Activated T-helper 1 cell treated with anti-CD3 and anti-CD28 coated beads, Interleukin-12 subunit alpha, Interleukin-12 subunit beta, Interleukin-2, Interleukin-4 antibody, amounts not matched to agents 30 ng/mL and 10 ng/mL and 1 ng/mL, durations not matched to agents 14 hours and 24 hours and 36 hours (primary cell): ENCODE measurements at regions not wholly inside any gene's neighbourhood (a gene's known extent, or its start where the extent isn't known, plus 50 kb on each side); places are given as distances from the start of the nearest gene placed in this dataset.
A peak's percentile ranks its signal among the peaks of the same experiment; 100 is the strongest.
"Not testable (repeated sequence)": the region's sequence is repeated elsewhere in the genome, so short reads cannot be mapped to it uniquely, and the experiment has no call there.

Experiments used
- DNase-seq: peaks from one replicate; pipeline ENCODE4 v3.0.0; 2021; ENCODE audit warnings: low spot score
- H3K27ac Mint-ChIP-seq: one replicate; pipeline ENCODE4 v1.8.0; 2021; ENCODE audit warnings: mild to moderate bottlenecking, mixed read lengths
- H3K27me3 Mint-ChIP-seq: one replicate; pipeline ENCODE4 v1.8.0; 2022; ENCODE audit warnings: mild to moderate bottlenecking, moderate library complexity, mixed read lengths; ENCODE audit not compliant: insufficient read depth
- H3K36me3 Mint-ChIP-seq: one replicate; pipeline ENCODE4 v1.8.0; 2021; ENCODE audit warnings: low read depth, mixed read lengths
- H3K4me1 Mint-ChIP-seq: one replicate; pipeline ENCODE4 v1.8.0; 2021; ENCODE audit warnings: low read depth, mixed read lengths
- H3K4me3 Mint-ChIP-seq: one replicate; pipeline ENCODE4 v1.8.0; 2021; ENCODE audit warnings: mild to moderate bottlenecking, moderate library complexity, mixed read lengths
- H3K9me3 Mint-ChIP-seq: one replicate; pipeline ENCODE4 v1.8.0; 2021; ENCODE audit warnings: mixed read lengths
- intact Hi-C: fragments of 100-400 bp; cut with micrococcal nuclease; formaldehyde crosslinking; loops from one replicate; pipeline ENCODE4 v1.15.1; 2024

GRCh38 chr15:70511972-70512587, 251.3 kb downstream of the UACA start:
- H3K27ac Mint-ChIP-seq: not testable (repeated sequence)

GRCh38 chr15:70510433-70510832, 252.9 kb downstream of the UACA start:
- Mint-ChIP-seq H3K36me3 (peaks cover 16% of the 10 kb centered on the region), H3K9me3 (peaks cover 35% of the 10 kb centered on the region), H3K4me1 (peaks cover 47% of the 10 kb centered on the region), H3K4me3 (no peak overlapping the region), H3K27me3 (peaks cover 20% of the 10 kb centered on the region), H3K27ac (no peak overlapping the region)
- no peak for DNase-seq
- intact Hi-C loops: loop anchor here (5.0 kb wide), 2 partner anchors 33 to 1033 kb away; no protein-coding TSS in a partner anchor

More at GRCh38 chr15:70511972-70512587, 251.3 kb downstream of the UACA start:
- H3K4me1 Mint-ChIP-seq: peaks cover 31% of the 10 kb centered on the region
- peaks cover 35% of the 10 kb centered on the region for H3K9me3 Mint-ChIP-seq
- DNase-seq, H3K4me3 Mint-ChIP-seq: not testable (repeated sequence)
- H3K27me3 Mint-ChIP-seq: peaks cover 22% of the 10 kb centered on the region
- intact Hi-C loops: loop anchor here (1.0 to 5.0 kb wide), 6 partner anchors 24 to 1035 kb away; no protein-coding TSS in a partner anchor
- H3K36me3 Mint-ChIP-seq: peaks cover 16% of the 10 kb centered on the region

GRCh38 chr15:70509731-70510143, 253.6 kb downstream of the UACA start:
- DNase-seq: no peak
- Mint-ChIP-seq H3K27ac (peak overlapping the region; percentile 76), H3K4me3 (no peak overlapping the region), H3K4me1 (peaks cover 54% of the 10 kb centered on the region), H3K36me3 (peaks cover 16% of the 10 kb centered on the region), H3K27me3 (peaks cover 14% of the 10 kb centered on the region), H3K9me3 (peaks cover 35% of the 10 kb centered on the region)
- intact Hi-C loops: loop anchor here (1.0 to 5.0 kb wide), 5 partner anchors 17 to 1032 kb away; no protein-coding TSS in a partner anchor

- Mint-ChIP-seq H3K4me1 (peaks cover 59% of the 10 kb centered on the region), H3K27ac (peak overlapping the region; percentile 76), H3K4me3 (peak overlapping the region; percentile 73), H3K27me3 (peaks cover 14% of the 10 kb centered on the region), H3K36me3 (peaks cover 16% of the 10 kb centered on the region), H3K9me3 (peaks cover 35% of the 10 kb centered on the region)
- no peak for DNase-seq
- intact Hi-C loops: loop anchor here (1.0 to 5.0 kb wide), 3 partner anchors 17 to 797 kb away; no protein-coding TSS in a partner anchor
Measured at GRCh38 chr15:70509282-70509662, 254.1 kb downstream of the UACA start.

- intact Hi-C loops: loop anchor here (1.0 to 5.0 kb wide), 4 partner anchors 16 to 796 kb away; no protein-coding TSS in a partner anchor
- no peak for DNase-seq
- Mint-ChIP-seq H3K4me1 (peaks cover 64% of the 10 kb centered on the region), H3K36me3 (peaks cover 16% of the 10 kb centered on the region), H3K27ac (peak overlapping the region; percentile 76), H3K27me3 (peaks cover 8% of the 10 kb centered on the region), H3K4me3 (peak overlapping the region; percentile 73), H3K9me3 (peaks cover 35% of the 10 kb centered on the region)
Measured at GRCh38 chr15:70508561-70509281, 254.6 kb downstream of the UACA start.

GRCh38 chr15:70507772-70508371, 255.5 kb downstream of the UACA start:
- DNase-seq: no peak
- peaks cover 8% of the 10 kb centered on the region for H3K27me3 Mint-ChIP-seq
- intact Hi-C loops: loop anchor here (1.0 to 5.0 kb wide), 3 partner anchors 409 to 796 kb away; no protein-coding TSS in a partner anchor
- H3K9me3 Mint-ChIP-seq: peaks cover 35% of the 10 kb centered on the region
- H3K27ac Mint-ChIP-seq: peak overlapping the region; percentile 46
- H3K4me3 Mint-ChIP-seq: no peak overlapping the region
- H3K4me1 Mint-ChIP-seq: peaks cover 73% of the 10 kb centered on the region
- H3K36me3 Mint-ChIP-seq: peaks cover 16% of the 10 kb centered on the region

- no peak for DNase-seq
- Mint-ChIP-seq H3K9me3 (peaks cover 23% of the 10 kb centered on the region), H3K4me1 (peaks cover 86% of the 10 kb centered on the region), H3K27me3 (peaks cover 7% of the 10 kb centered on the region), H3K27ac (no peak overlapping the region), H3K36me3 (peaks cover 13% of the 10 kb centered on the region), H3K4me3 (no peak overlapping the region)
- intact Hi-C loops: loop anchor here (1.0 to 5.0 kb wide), 4 partner anchors 14 to 794 kb away; no protein-coding TSS in a partner anchor
Measured at GRCh38 chr15:70505936-70506912, 257.1 kb downstream of the UACA start.

- no peak for DNase-seq
- H3K36me3 Mint-ChIP-seq: peaks cover 11% of the 10 kb centered on the region
- H3K4me3 Mint-ChIP-seq: peak overlapping the region; percentile 42
- peak overlapping the region; percentile 72 for H3K27ac Mint-ChIP-seq
- intact Hi-C loops: loop anchor here (1.0 to 5.0 kb wide), 4 partner anchors 13 to 793 kb away; no protein-coding TSS in a partner anchor
- H3K4me1 Mint-ChIP-seq: peaks cover 86% of the 10 kb centered on the region
- peaks cover 7% of the 10 kb centered on the region for H3K27me3 Mint-ChIP-seq
- peaks cover 16% of the 10 kb centered on the region for H3K9me3 Mint-ChIP-seq
Measured at GRCh38 chr15:70505411-70505919, 257.9 kb downstream of the UACA start.

GRCh38 chr15:70504988-70505387, 258.4 kb downstream of the UACA start:
- DNase-seq: no peak
- Mint-ChIP-seq H3K4me1 (peaks cover 84% of the 10 kb centered on the region), H3K27ac (peak overlapping the region; percentile 75), H3K9me3 (peaks cover 11% of the 10 kb centered on the region), H3K36me3 (peaks cover 7% of the 10 kb centered on the region), H3K27me3 (peaks cover 7% of the 10 kb centered on the region), H3K4me3 (no peak overlapping the region)
- intact Hi-C loops: loop anchor here (1.0 to 5.0 kb wide), 4 partner anchors 13 to 793 kb away; no protein-coding TSS in a partner anchor

- Mint-ChIP-seq H3K4me1 (peaks cover 79% of the 10 kb centered on the region), H3K9me3 (peaks cover 5% of the 10 kb centered on the region), H3K4me3 (peak overlapping the region; percentile 54), H3K36me3 (peaks cover 4% of the 10 kb centered on the region), H3K27ac (peak overlapping the region; percentile 75), H3K27me3 (peaks cover 11% of the 10 kb centered on the region)
- intact Hi-C loops: no loop called here
- DNase-seq: peak; percentile 33
Measured at GRCh38 chr15:70504299-70504951, 258.9 kb downstream of the UACA start.

- intact Hi-C loops: no loop called here
- peaks cover 3% of the 10 kb centered on the region for H3K9me3 Mint-ChIP-seq
- DNase-seq: no peak
- H3K36me3 Mint-ChIP-seq: peaks cover 2% of the 10 kb centered on the region
- peak overlapping the region; percentile 75 for H3K27ac Mint-ChIP-seq
- peaks cover 73% of the 10 kb centered on the region for H3K4me1 Mint-ChIP-seq
- H3K4me3 Mint-ChIP-seq: peak overlapping the region; percentile 42
- peaks cover 14% of the 10 kb centered on the region for H3K27me3 Mint-ChIP-seq
Measured at GRCh38 chr15:70503798-70504298, 259.5 kb downstream of the UACA start.
